GM12878 (cell line): ENCODE measurements at regions not wholly inside any gene's neighbourhood (a gene's known extent, or its start where the extent isn't known, plus 50 kb on each side); places are given as distances from the start of the nearest gene placed in this dataset.

Source experiments
- ATAC-seq: fragments of 200-7000 bp; cut with Tn5 transposase; 3 replicates; pipeline ENCODE4 v1.9.1; 2020; ENCODE audit warnings: mild to moderate bottlenecking, moderate library complexity
- BruUV-seq: library from RNA; stranded (reverse); fragments of 400-500 nt; replicated peaks from 2 replicates; lab custom pipeline; 2021; lab: Mats Ljungman, UMichigan
- CTCF ChIA-PET: fragments of 300-600 bp; sonication (Branson Sonifier 250); formaldehyde crosslinking; extraction: SDS; loops from one replicate; lab custom pipeline; 2021; ENCODE audit warnings: inconsistent platforms; lab: Yijun Ruan, JAX
- POLR2A ChIA-PET: fragments of 350-600 bp; formaldehyde crosslinking; extraction: SDS; loops from one replicate; lab custom pipeline; 2021; ENCODE audit warnings: inconsistent platforms; lab: Charles Lee
- RAD21 ChIA-PET: fragments of 300-600 bp; sonication (Branson Sonifier 250); formaldehyde crosslinking; loops from one replicate; lab custom pipeline; 2023; ENCODE audit warnings: antibody characterized with exemption; ENCODE audit not compliant: unreplicated experiment; lab: Charles Lee
- SMC1A ChIA-PET: fragments of 300-600 bp; sonication (Branson Sonifier 250); formaldehyde crosslinking; loops from one replicate; lab custom pipeline; 2023; ENCODE audit not compliant: unreplicated experiment, uncharacterized antibody; lab: Charles Lee
- DNase-seq: peaks from one replicate; pipeline ENCODE4 v3.0.0-alpha.2; 2011; ENCODE audit warnings: low read depth, low spot score
- FAIRE-seq: peaks from 3 replicates; lab custom pipeline; 2011; peaks lifted over from hg19 to GRCh38; lab: Jason Lieb, UNC
- H2AFZ ChIP-seq: 2 replicates; pipeline ENCODE4 v1.6.0; 2011; ENCODE audit warnings: low read depth, low read length, control low read depth; ENCODE audit not compliant: control insufficient read depth
- H3K27ac ChIP-seq: 2 replicates; pipeline ENCODE4 v1.5.1; 2011; ENCODE audit warnings: control low read depth; ENCODE audit not compliant: control insufficient read depth, insufficient read depth
- H3K27me3 ChIP-seq, 2 experiments: replicated peaks in 1 of 2; 2 replicates each; pipeline versions ENCODE4 v1.6.0 to v1.6.1; 2011; ENCODE audit warnings: low read length in 1 of 2; ENCODE audit not compliant: control insufficient read depth in 2 of 2, insufficient read depth in 2 of 2
- H3K36me3 ChIP-seq, 2 experiments: 2 replicates each; pipeline ENCODE4 v1.5.1; 2011; ENCODE audit warnings: low read length in 1 of 2; ENCODE audit not compliant: control insufficient read depth in 2 of 2, insufficient read depth in 2 of 2
- H3K4me1 ChIP-seq: 2 replicates; pipeline ENCODE4 v1.6.1; 2011; ENCODE audit warnings: mild to moderate bottlenecking, low read length, moderate library complexity, mixed read lengths; ENCODE audit not compliant: control insufficient read depth, insufficient read depth
- H3K4me2 ChIP-seq: 2 replicates; pipeline ENCODE4 v1.6.0; 2011; ENCODE audit warnings: control low read depth; ENCODE audit not compliant: control insufficient read depth, insufficient read depth
- H3K4me3 ChIP-seq: fragments of 200-600 bp; sonication (generic); 2 replicates; pipeline ENCODE4 v1.5.1; 2016
- H3K79me2 ChIP-seq: 2 replicates; pipeline ENCODE4 v1.6.0; 2011; ENCODE audit warnings: low read length; ENCODE audit not compliant: control insufficient read depth, insufficient read depth
- H3K9ac ChIP-seq: 2 replicates; pipeline ENCODE4 v1.8.0; 2011; ENCODE audit warnings: low read length, control low read depth, mixed read lengths; ENCODE audit not compliant: control insufficient read depth, insufficient read depth
- H3K9me3 ChIP-seq: replicated peaks from 3 replicates; pipeline ENCODE4 v1.5.1; 2011; ENCODE audit warnings: mild to moderate bottlenecking, low read length; ENCODE audit not compliant: control insufficient read depth, insufficient read depth
- H4K20me1 ChIP-seq: 2 replicates; pipeline ENCODE4 v1.6.0; 2011; ENCODE audit not compliant: control insufficient read depth, insufficient read depth
- BCL11A ChIP-seq: IDR thresholded peaks from 2 replicates; pipeline ENCODE4 v1.6.1; 2011; ENCODE audit warnings: low read depth, low read length
- BMI1 ChIP-seq: fragments of 450-650 bp; IDR thresholded peaks from 2 replicates; pipeline ENCODE4 v1.6.1; 2016; ENCODE audit warnings: mild to moderate bottlenecking, moderate library complexity, borderline replicate concordance
- CEBPZ ChIP-seq: fragments of 150-350 bp; IDR thresholded peaks from 2 replicates; pipeline ENCODE4 v1.6.1; 2016; ENCODE audit warnings: low read depth, low read length
- E2F4 ChIP-seq: IDR thresholded peaks from 2 replicates; pipeline ENCODE4 v1.6.1; 2012; ENCODE audit warnings: low read depth, low read length, improper control_type of control experiment
- ELK1 ChIP-seq: IDR thresholded peaks from 2 replicates; pipeline ENCODE4 v1.6.1; 2012; ENCODE audit warnings: low read depth, low read length, improper control_type of control experiment
- KAT2A ChIP-seq: conservative IDR thresholded peaks from 2 replicates; pipeline ENCODE4 v1.6.1; 2011; ENCODE audit warnings: low read depth, low read length; ENCODE audit not compliant: control insufficient read depth
- SIN3A ChIP-seq: IDR thresholded peaks from 2 replicates; pipeline ENCODE4 v1.6.1; 2012; ENCODE audit warnings: low read depth, low read length, improper control_type of control experiment
- SPI1 ChIP-seq: IDR thresholded peaks from 2 replicates; pipeline ENCODE4 v1.6.1; 2011; ENCODE audit warnings: low read depth, mild to moderate bottlenecking, low read length, moderate library complexity, borderline replicate concordance; ENCODE audit not compliant: insufficient read depth
- SREBF2 ChIP-seq: IDR thresholded peaks from 2 replicates; pipeline ENCODE4 v1.6.1; 2012; ENCODE audit warnings: mild to moderate bottlenecking, low read length
- STAT1 ChIP-seq: fragments of 450-650 bp; conservative IDR thresholded peaks from 2 replicates; pipeline ENCODE4 v1.6.1; 2014; ENCODE audit warnings: antibody characterized with exemption, mild to moderate bottlenecking
- ZBTB11 ChIP-seq: fragments of 450-650 bp; formaldehyde crosslinking; IDR thresholded peaks from 2 replicates; pipeline ENCODE4 v1.5.0; 2022; ENCODE audit warnings: mild to moderate bottlenecking, missing genetic modification characterization
- ZNF622 ChIP-seq: fragments of 450-650 bp; IDR thresholded peaks from 2 replicates; pipeline ENCODE4 v1.6.1; 2017; ENCODE audit warnings: mild to moderate bottlenecking, inconsistent platforms
- WGBS: methylation state at CpG from one replicate; pipeline ENCODE4 v1.1.6; 2016; ENCODE audit warnings: low lambda C conversion rate; ENCODE audit not compliant: insufficient replicate concordance, insufficient coverage; ENCODE audit errors: missing lambda C conversion rate; 5-methylcytosine and 5-hydroxymethylcytosine counted together
- in situ Hi-C: fragments of 300-500 bp; cut with MboI; formaldehyde crosslinking; loops from 9 replicates; pipeline ENCODE4 v1.14.3; 2018; ENCODE audit warnings: mixed read lengths
- intact Hi-C: fragments of 100-400 bp; cut with micrococcal nuclease; formaldehyde crosslinking; loops from one replicate; pipeline ENCODE4 v1.14.2; 2022; ENCODE audit not compliant: unreplicated experiment

GRCh38 chr18:25661831-25662230, 309.9 kb upstream of the ZNF521 start:
- TF ChIP-seq ZBTB11 (CRISPR knock-in tag) (no peak), CEBPZ (no peak), SREBF2 (no peak), BCL11A (no peak), SIN3A (no peak), BMI1 (no peak), SPI1 (no peak), ZNF622 (no peak), E2F4 (no peak), ELK1 (no peak), KAT2A (no peak), STAT1 (no peak)
- ChIA-PET RAD21 (no interaction called here), SMC1A (no interaction called here), CTCF (interaction anchor here (1.0 kb wide), 1 partner anchor 722 kb away, joined by 3 read pairs; no protein-coding TSS in a partner anchor), POLR2A (no interaction called here)
- Histone ChIP-seq H2AFZ (no peak overlapping the region), H4K20me1 (no peaks in the 10 kb centered on the region), H3K79me2 (no peaks in the 10 kb centered on the region), H3K9ac (no peak overlapping the region), H3K36me3 (no peaks in the 10 kb centered on the region), H3K9me3 (no peaks in the 10 kb centered on the region), H3K4me1 (no peaks in the 10 kb centered on the region), H3K27ac (no peak overlapping the region), H3K27me3 (no peaks in the 10 kb centered on the region), H3K4me3 (no peak overlapping the region), H3K4me2 (no peak overlapping the region)
- in situ Hi-C loops (no loop called here), intact Hi-C loops (no loop called here)
- DNase-seq (no peak), ATAC-seq (no peak), FAIRE-seq (no peak)
- WGBS: 50% methylated on average over 6 of the region's 6 CpGs
- no TSS peak for BruUV-seq
